Activated naive CD4-positive, alpha-beta T cell treated with anti-CD3 and anti-CD28 coated beads, Interleukin-2, amount 50 U/mL, for 24 hours (primary cell): ENCODE measurements at regions not wholly inside any gene's neighbourhood (a gene's known extent, or its start where the extent isn't known, plus 50 kb on each side); places are given as distances from the start of the nearest gene placed in this dataset.
"Not testable (repeated sequence)": the region's sequence is repeated elsewhere in the genome, so short reads cannot be mapped to it uniquely, and the experiment has no call there.

Experiments
- H3K27ac Mint-ChIP-seq: one replicate; pipeline ENCODE4 v1.8.0; 2021; ENCODE audit warnings: mild to moderate bottlenecking, mixed read lengths
- H3K27me3 Mint-ChIP-seq: one replicate; pipeline ENCODE4 v1.8.0; 2021; ENCODE audit warnings: mixed read lengths
- H3K36me3 Mint-ChIP-seq: one replicate; pipeline ENCODE4 v1.8.0; 2021; ENCODE audit warnings: mixed read lengths
- H3K4me1 Mint-ChIP-seq: one replicate; pipeline ENCODE4 v1.8.0; 2021; ENCODE audit warnings: mixed read lengths
- H3K4me3 Mint-ChIP-seq: one replicate; pipeline ENCODE4 v1.8.0; 2021; ENCODE audit warnings: mild to moderate bottlenecking, mixed read lengths
- H3K9me3 Mint-ChIP-seq: one replicate; pipeline ENCODE4 v1.8.0; 2021; ENCODE audit warnings: mixed read lengths

- not testable (repeated sequence) for H3K27me3 Mint-ChIP-seq, H3K4me3 Mint-ChIP-seq, H3K27ac Mint-ChIP-seq, H3K4me1 Mint-ChIP-seq, H3K9me3 Mint-ChIP-seq, H3K36me3 Mint-ChIP-seq
Measured at GRCh38 chr1:83435336-83435735, 563.6 kb downstream of the TTLL7 start.

- H3K36me3 Mint-ChIP-seq, H3K27ac Mint-ChIP-seq, H3K4me3 Mint-ChIP-seq, H3K9me3 Mint-ChIP-seq, H3K27me3 Mint-ChIP-seq, H3K4me1 Mint-ChIP-seq: not testable (repeated sequence)
Measured at GRCh38 chr1:83427566-83427965, 571.4 kb downstream of the TTLL7 start.

GRCh38 chr1:83423382-83423781 lies 575.5 kb downstream of the TTLL7 start:
- H3K27me3 Mint-ChIP-seq, H3K36me3 Mint-ChIP-seq, H3K27ac Mint-ChIP-seq, H3K9me3 Mint-ChIP-seq, H3K4me3 Mint-ChIP-seq: not testable (repeated sequence)
- H3K4me1 Mint-ChIP-seq = peaks cover 11% of the 10 kb centered on the region

GRCh38 chr1:83418558-83418957 lies 580.4 kb downstream of the TTLL7 start:
- Mint-ChIP-seq H3K9me3 (no peaks in the 10 kb centered on the region), H3K36me3 (no peaks in the 10 kb centered on the region), H3K27ac (no peak overlapping the region), H3K4me3 (no peak overlapping the region), H3K4me1 (peaks cover 8% of the 10 kb centered on the region), H3K27me3 (no peaks in the 10 kb centered on the region)

GRCh38 chr1:83413839-83414107 lies 585.2 kb downstream of the TTLL7 start:
- not testable (repeated sequence) for H3K27me3 Mint-ChIP-seq, H3K4me1 Mint-ChIP-seq, H3K36me3 Mint-ChIP-seq, H3K27ac Mint-ChIP-seq, H3K9me3 Mint-ChIP-seq, H3K4me3 Mint-ChIP-seq

- H3K9me3 Mint-ChIP-seq, H3K4me3 Mint-ChIP-seq, H3K27ac Mint-ChIP-seq, H3K4me1 Mint-ChIP-seq, H3K36me3 Mint-ChIP-seq, H3K27me3 Mint-ChIP-seq: not testable (repeated sequence)
Measured at GRCh38 chr1:83410746-83411413, 588.1 kb downstream of the TTLL7 start.

- H3K36me3 Mint-ChIP-seq, H3K4me3 Mint-ChIP-seq, H3K27ac Mint-ChIP-seq, H3K27me3 Mint-ChIP-seq, H3K9me3 Mint-ChIP-seq: not testable (repeated sequence)
- H3K4me1 Mint-ChIP-seq = peaks cover 12% of the 10 kb centered on the region
Measured at GRCh38 chr1:83406693-83407371, 592.1 kb downstream of the TTLL7 start.

- not testable (repeated sequence) for H3K36me3 Mint-ChIP-seq, H3K27me3 Mint-ChIP-seq, H3K9me3 Mint-ChIP-seq, H3K27ac Mint-ChIP-seq, H3K4me3 Mint-ChIP-seq
- peaks cover 12% of the 10 kb centered on the region for H3K4me1 Mint-ChIP-seq
Measured at GRCh38 chr1:83405789-83406188, 593.1 kb downstream of the TTLL7 start.

GRCh38 chr1:83403500-83403899 lies 595.4 kb downstream of the TTLL7 start:
- H3K4me3 Mint-ChIP-seq, H3K36me3 Mint-ChIP-seq, H3K27me3 Mint-ChIP-seq, H3K27ac Mint-ChIP-seq, H3K9me3 Mint-ChIP-seq: not testable (repeated sequence)
- H3K4me1 Mint-ChIP-seq = peaks cover 12% of the 10 kb centered on the region

GRCh38 chr1:83401146-83401545 lies 597.8 kb downstream of the TTLL7 start:
- H3K27me3 Mint-ChIP-seq, H3K27ac Mint-ChIP-seq: not testable (repeated sequence)

GRCh38 chr1:83400173-83400572 lies 598.8 kb downstream of the TTLL7 start:
- not testable (repeated sequence) for H3K36me3 Mint-ChIP-seq, H3K27ac Mint-ChIP-seq, H3K4me3 Mint-ChIP-seq, H3K4me1 Mint-ChIP-seq, H3K27me3 Mint-ChIP-seq, H3K9me3 Mint-ChIP-seq

More at GRCh38 chr1:83401146-83401545, 597.8 kb downstream of the TTLL7 start:
- H3K36me3 Mint-ChIP-seq, H3K9me3 Mint-ChIP-seq, H3K4me3 Mint-ChIP-seq: not testable (repeated sequence)
- peaks cover 11% of the 10 kb centered on the region for H3K4me1 Mint-ChIP-seq

GRCh38 chr1:83398125-83398524 lies 600.8 kb downstream of the TTLL7 start:
- H3K4me3 Mint-ChIP-seq, H3K36me3 Mint-ChIP-seq, H3K9me3 Mint-ChIP-seq, H3K27ac Mint-ChIP-seq, H3K27me3 Mint-ChIP-seq, H3K4me1 Mint-ChIP-seq: not testable (repeated sequence)

GRCh38 chr1:83395130-83395529 lies 603.8 kb downstream of the TTLL7 start:
- H3K9me3 Mint-ChIP-seq, H3K4me3 Mint-ChIP-seq, H3K27me3 Mint-ChIP-seq, H3K36me3 Mint-ChIP-seq, H3K27ac Mint-ChIP-seq, H3K4me1 Mint-ChIP-seq: not testable (repeated sequence)

- not testable (repeated sequence) for H3K27ac Mint-ChIP-seq, H3K27me3 Mint-ChIP-seq, H3K4me1 Mint-ChIP-seq, H3K4me3 Mint-ChIP-seq, H3K36me3 Mint-ChIP-seq, H3K9me3 Mint-ChIP-seq
Measured at GRCh38 chr1:83386946-83387345, 612.0 kb downstream of the TTLL7 start.

- H3K4me1 Mint-ChIP-seq, H3K9me3 Mint-ChIP-seq, H3K27me3 Mint-ChIP-seq, H3K36me3 Mint-ChIP-seq, H3K27ac Mint-ChIP-seq, H3K4me3 Mint-ChIP-seq: not testable (repeated sequence)
Measured at GRCh38 chr1:83383107-83383506, 615.8 kb downstream of the TTLL7 start.

GRCh38 chr1:83373018-83373417 lies 625.9 kb downstream of the TTLL7 start:
- H3K9me3 Mint-ChIP-seq, H3K36me3 Mint-ChIP-seq, H3K4me1 Mint-ChIP-seq, H3K27me3 Mint-ChIP-seq, H3K27ac Mint-ChIP-seq, H3K4me3 Mint-ChIP-seq: not testable (repeated sequence)

GRCh38 chr1:83369853-83370252 lies 629.1 kb downstream of the TTLL7 start:
- H3K36me3 Mint-ChIP-seq, H3K9me3 Mint-ChIP-seq, H3K4me3 Mint-ChIP-seq, H3K27ac Mint-ChIP-seq, H3K4me1 Mint-ChIP-seq, H3K27me3 Mint-ChIP-seq: not testable (repeated sequence)
